NCI-H1417 treated with DMSO at 0.1 percent for 48 hours (cell line): ENCODE measurements at regions not wholly inside any gene's neighbourhood (a gene's known extent, or its start where the extent isn't known, plus 50 kb on each side); places are given as distances from the start of the nearest gene placed in this dataset.

Experiments used
- DNase-seq: peaks from one replicate; lab custom pipeline; 2025; lab: John Stamatoyannopoulos, UW

- DNase-seq: no peak
Observed at GRCh38 chr6:170177772-170178560, 112.9 kb downstream of the DLL1 start.

- peak; percentile 83 for DNase-seq
Observed at GRCh38 chr6:170176898-170177771, 113.7 kb downstream of the DLL1 start.

- DNase-seq: no peak
Observed at GRCh38 chr6:170176136-170176897, 114.6 kb downstream of the DLL1 start.

GRCh38 chr6:170175644-170176135 is 115.2 kb downstream of the DLL1 start:
- DNase-seq: no peak

- no peak for DNase-seq
Observed at GRCh38 chr6:170174771-170175643, 115.9 kb downstream of the DLL1 start.

- no peak for DNase-seq
Observed at GRCh38 chr6:170174124-170174770, 116.6 kb downstream of the DLL1 start.

- no peak for DNase-seq
Observed at GRCh38 chr6:170173335-170173881, 117.5 kb downstream of the DLL1 start.

GRCh38 chr6:170172825-170173256 is 118.0 kb downstream of the DLL1 start:
- DNase-seq: no peak

- no peak for DNase-seq
Observed at GRCh38 chr6:170172392-170172791, 118.5 kb downstream of the DLL1 start.

GRCh38 chr6:170167657-170168159 is 123.2 kb downstream of the DLL1 start:
- DNase-seq: no peak

- DNase-seq: no peak
Observed at GRCh38 chr6:170166511-170167122, 124.3 kb downstream of the DLL1 start.

- DNase-seq: no peak
Observed at GRCh38 chr6:170165471-170166117, 125.3 kb downstream of the DLL1 start.

- no peak for DNase-seq
Observed at GRCh38 chr6:170165085-170165470, 125.8 kb downstream of the DLL1 start.

- DNase-seq: no peak
Observed at GRCh38 chr6:170164271-170164900, 126.5 kb downstream of the DLL1 start.

- no peak for DNase-seq
Observed at GRCh38 chr6:170163405-170164170, 127.3 kb downstream of the DLL1 start.

- DNase-seq: no peak
Observed at GRCh38 chr6:170162775-170163404, 128.0 kb downstream of the DLL1 start.

- DNase-seq: no peak
Observed at GRCh38 chr6:170162011-170162774, 128.7 kb downstream of the DLL1 start.
